Activated T-helper 2 cell treated with anti-CD3 and anti-CD28 coated beads, Interferon-gamma antibody, Interleukin-2, Interleukin-4, amounts not matched to agents 10 μg/mL and 5 μg/mL and 100 μg/mL, durations not matched to agents 14 hours and 24 hours and 36 hours (primary cell): ENCODE measurements at regions not wholly inside any gene's neighbourhood (a gene's known extent, or its start where the extent isn't known, plus 50 kb on each side); places are given as distances from the start of the nearest gene placed in this dataset.
A peak's percentile ranks its signal among the peaks of the same experiment; 100 is the strongest.
"Not testable (repeated sequence)": the region's sequence is repeated elsewhere in the genome, so short reads cannot be mapped to it uniquely, and the experiment has no call there.

Experiments
- DNase-seq: peaks from one replicate; pipeline ENCODE4 v3.0.0; 2021; ENCODE audit warnings: low spot score
- H3K27ac Mint-ChIP-seq: one replicate; pipeline ENCODE4 v1.8.0; 2021; ENCODE audit warnings: mixed read lengths
- H3K27me3 Mint-ChIP-seq: one replicate; pipeline ENCODE4 v1.8.0; 2021; ENCODE audit warnings: low read depth, mixed read lengths
- H3K36me3 Mint-ChIP-seq: one replicate; pipeline ENCODE4 v1.8.0; 2021; ENCODE audit warnings: low read depth, mixed read lengths
- H3K4me1 Mint-ChIP-seq: one replicate; pipeline ENCODE4 v1.8.0; 2021; ENCODE audit warnings: low read depth, mixed read lengths
- H3K4me3 Mint-ChIP-seq: one replicate; pipeline ENCODE4 v1.8.0; 2021; ENCODE audit warnings: low read depth, mild to moderate bottlenecking, moderate library complexity, mixed read lengths
- H3K9me3 Mint-ChIP-seq: one replicate; pipeline ENCODE4 v1.8.0; 2021; ENCODE audit warnings: mixed read lengths
- intact Hi-C: fragments of 100-400 bp; cut with micrococcal nuclease; formaldehyde crosslinking; loops from one replicate; pipeline ENCODE4 v1.15.1; 2023

DNA sequence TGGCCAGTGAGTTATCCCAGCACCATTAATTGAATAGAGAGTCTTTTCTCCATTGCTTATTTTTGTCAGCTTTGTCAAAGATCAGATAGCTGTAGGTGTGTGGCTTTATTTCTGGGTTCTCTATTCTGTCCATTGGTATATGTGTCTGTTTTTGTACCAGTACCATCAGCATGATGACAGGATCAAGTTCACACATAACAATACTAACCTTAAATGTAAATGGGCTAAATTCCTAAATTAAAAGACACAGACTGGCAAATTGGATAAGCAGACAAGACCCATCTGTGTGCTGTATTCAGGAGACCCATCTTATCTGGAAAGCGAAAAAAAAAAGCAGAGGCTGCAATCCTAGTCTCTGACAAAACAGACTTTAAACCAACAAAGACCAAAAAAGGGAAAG, 154.8 kb downstream of the ABHD5 start:
- H3K27ac Mint-ChIP-seq, H3K4me3 Mint-ChIP-seq, H3K36me3 Mint-ChIP-seq, intact Hi-C loops, DNase-seq, H3K4me1 Mint-ChIP-seq, H3K27me3 Mint-ChIP-seq: not testable (repeated sequence)
- peaks cover 12% of the 10 kb centered on the region for H3K9me3 Mint-ChIP-seq

DNA sequence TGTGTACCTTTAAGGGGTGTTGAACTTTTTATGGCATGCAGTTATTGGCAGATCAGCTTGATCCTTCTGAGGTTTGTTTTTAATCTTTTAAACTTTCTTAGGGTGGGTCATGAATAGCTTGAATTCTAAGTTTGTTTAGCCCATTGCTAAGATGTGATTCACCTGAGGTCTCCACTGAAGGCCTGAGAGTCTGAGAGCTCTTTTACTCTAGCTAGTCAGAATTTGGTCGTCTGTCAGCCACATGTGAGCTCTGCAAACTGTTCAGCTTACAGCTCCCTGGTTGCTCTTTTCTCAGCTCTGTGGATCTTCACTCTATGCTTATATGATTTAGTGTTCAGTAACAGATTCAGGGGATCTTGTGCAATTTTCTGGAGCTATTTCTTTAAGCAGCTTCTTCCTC, 161.3 kb downstream of the ABHD5 start:
- Mint-ChIP-seq H3K36me3 (no peaks in the 10 kb centered on the region), H3K4me3 (no peak overlapping the region), H3K27ac (no peak overlapping the region)

DNA sequence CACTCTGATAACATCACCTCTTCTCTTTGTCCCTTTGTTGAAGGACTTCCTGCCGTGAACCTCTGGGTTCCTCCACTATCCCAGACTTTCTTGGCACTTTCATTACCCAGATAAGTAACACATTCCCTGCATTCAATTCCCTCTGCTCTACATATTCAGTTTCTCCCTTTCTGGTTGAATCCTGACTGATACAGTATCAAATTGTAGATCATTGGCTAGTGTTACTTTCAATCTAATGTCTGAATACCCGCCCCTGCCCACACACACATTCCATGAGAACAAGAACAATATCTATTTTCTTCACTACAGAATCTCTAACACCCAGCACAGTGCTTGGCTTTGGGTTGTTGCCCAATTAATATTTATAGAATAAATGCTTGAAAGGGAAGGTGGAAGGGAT, 163.5 kb downstream of the ABHD5 start:
- no peak for DNase-seq
- H3K36me3 Mint-ChIP-seq: no peaks in the 10 kb centered on the region
- H3K27me3 Mint-ChIP-seq: peaks cover 25% of the 10 kb centered on the region
- H3K4me3 Mint-ChIP-seq: no peak overlapping the region
- H3K4me1 Mint-ChIP-seq: no peaks in the 10 kb centered on the region
- no peaks in the 10 kb centered on the region for H3K9me3 Mint-ChIP-seq
- no peak overlapping the region for H3K27ac Mint-ChIP-seq
- intact Hi-C loops: loop anchor here (10.0 kb wide), 1 partner anchor 341 kb away; no protein-coding TSS in a partner anchor

More for the DNA sequence above, 161.3 kb downstream of the ABHD5 start:
- Mint-ChIP-seq H3K27me3 (peaks cover 14% of the 10 kb centered on the region), H3K9me3 (peaks cover 5% of the 10 kb centered on the region), H3K4me1 (no peaks in the 10 kb centered on the region)
- DNase-seq: no peak
- intact Hi-C loops: loop anchor here (10.0 kb wide), 1 partner anchor 343 kb away; no protein-coding TSS in a partner anchor

DNA sequence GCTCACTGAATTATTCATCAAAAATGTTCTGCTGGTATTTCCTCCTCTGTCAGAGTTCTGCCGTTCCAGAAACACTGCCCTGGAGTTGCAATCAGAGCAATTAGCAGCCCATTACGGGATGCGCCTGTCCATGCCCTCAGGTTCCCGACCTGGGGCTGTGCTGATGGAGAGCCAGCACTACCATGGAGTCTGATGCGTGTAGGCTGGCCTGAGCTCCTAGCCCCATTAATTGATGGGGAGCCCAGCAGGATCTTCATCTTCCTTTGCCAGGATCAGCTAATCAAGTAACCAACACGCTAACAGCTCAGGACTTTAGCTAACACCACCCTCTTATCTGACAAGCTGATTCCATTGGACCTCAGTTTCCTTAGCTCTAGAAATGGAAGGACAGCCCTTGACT, 164.2 kb downstream of the ABHD5 start:
- Mint-ChIP-seq H3K36me3 (no peaks in the 10 kb centered on the region), H3K27ac (no peak overlapping the region), H3K4me3 (no peak overlapping the region), H3K9me3 (no peaks in the 10 kb centered on the region), H3K27me3 (peaks cover 26% of the 10 kb centered on the region), H3K4me1 (no peaks in the 10 kb centered on the region)
- intact Hi-C loops: loop anchor here (10.0 kb wide), 1 partner anchor 340 kb away; no protein-coding TSS in a partner anchor
- DNase-seq: no peak

DNA sequence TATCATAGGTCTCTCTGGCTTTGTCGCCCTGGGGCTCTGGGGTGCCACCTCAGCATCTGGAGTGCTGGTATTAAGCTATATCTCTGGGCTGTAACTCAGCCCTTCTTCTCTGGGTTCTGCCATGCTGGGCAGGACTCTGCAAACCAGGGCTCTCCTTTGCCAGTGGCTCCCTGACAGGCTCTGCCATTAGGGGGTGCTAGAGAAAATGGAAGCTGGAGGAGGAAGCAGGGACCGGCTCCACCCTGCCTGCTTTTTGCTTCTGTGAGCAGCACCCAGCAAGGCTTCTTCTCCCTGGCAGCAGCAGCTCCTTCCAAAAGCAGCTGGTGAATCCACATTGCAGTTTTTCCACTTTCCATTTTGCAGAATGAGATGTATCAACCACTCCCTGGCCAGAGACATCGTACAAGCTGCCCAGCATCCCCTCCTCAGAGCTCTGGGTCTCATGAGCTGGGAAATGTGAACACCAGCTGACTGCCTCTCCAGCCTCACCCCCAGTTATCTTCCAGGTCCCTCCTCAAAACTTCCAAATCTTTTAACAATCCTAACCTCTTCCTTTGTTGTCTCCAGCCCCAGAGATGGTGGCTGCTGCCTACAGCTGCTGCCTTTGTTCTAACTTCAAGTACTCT, 165.0 kb downstream of the ABHD5 start:
- Mint-ChIP-seq H3K9me3 (no peaks in the 10 kb centered on the region), H3K27ac (no peak overlapping the region), H3K4me1 (no peaks in the 10 kb centered on the region), H3K27me3 (peaks cover 26% of the 10 kb centered on the region), H3K36me3 (no peaks in the 10 kb centered on the region), H3K4me3 (no peak overlapping the region)
- intact Hi-C loops: loop anchor here (10.0 kb wide), 1 partner anchor 339 kb away; no protein-coding TSS in a partner anchor
- peak; percentile 16 for DNase-seq

DNA sequence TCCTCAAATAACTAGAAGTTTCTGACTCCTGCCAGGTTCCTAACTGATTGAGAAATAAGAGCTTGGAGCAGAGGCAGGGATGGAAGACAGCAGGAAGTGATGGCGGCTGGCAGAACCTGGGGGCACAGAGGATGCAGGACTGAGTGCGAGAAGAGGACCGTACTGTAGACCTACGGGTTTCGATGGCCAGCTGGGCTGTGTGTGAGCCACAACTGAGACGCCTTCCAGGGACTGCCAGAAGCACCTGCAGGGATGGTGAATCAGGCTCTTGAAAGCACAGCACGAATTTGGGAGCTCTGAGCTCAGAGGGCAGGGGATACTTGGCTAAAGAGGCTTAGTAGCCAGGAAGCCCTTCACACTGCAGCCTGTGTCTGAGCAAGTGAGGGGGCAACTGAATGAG, 165.6 kb downstream of the ABHD5 start:
- H3K4me1 Mint-ChIP-seq: no peaks in the 10 kb centered on the region
- no peak overlapping the region for H3K27ac Mint-ChIP-seq
- H3K36me3 Mint-ChIP-seq: no peaks in the 10 kb centered on the region
- DNase-seq: no peak
- no peaks in the 10 kb centered on the region for H3K9me3 Mint-ChIP-seq
- intact Hi-C loops: loop anchor here (10.0 kb wide), 1 partner anchor 338 kb away; no protein-coding TSS in a partner anchor
- peaks cover 24% of the 10 kb centered on the region for H3K27me3 Mint-ChIP-seq
- no peak overlapping the region for H3K4me3 Mint-ChIP-seq

DNA sequence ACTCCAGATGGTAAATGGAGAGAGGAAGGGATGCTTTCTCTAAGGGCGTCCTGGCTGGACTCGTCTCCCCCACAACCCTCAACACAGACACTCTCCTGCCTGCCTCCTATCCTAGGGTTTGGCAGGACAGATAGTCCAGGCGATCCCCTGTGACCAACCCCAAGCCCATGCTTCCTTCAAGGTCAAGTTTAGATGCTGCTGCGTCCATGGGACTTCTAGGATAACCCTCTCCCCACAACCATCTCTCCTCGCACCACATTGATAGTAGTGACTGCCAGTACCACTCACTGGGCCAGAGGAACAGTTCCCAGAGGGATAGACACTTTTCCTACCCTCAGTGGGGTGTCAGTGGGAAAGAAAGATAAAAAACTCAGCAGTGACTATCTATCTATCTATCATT, 166.0 kb downstream of the ABHD5 start:
- peaks cover 23% of the 10 kb centered on the region for H3K27me3 Mint-ChIP-seq
- no peaks in the 10 kb centered on the region for H3K4me1 Mint-ChIP-seq
- intact Hi-C loops: loop anchor here (10.0 kb wide), 1 partner anchor 338 kb away; no protein-coding TSS in a partner anchor
- DNase-seq: no peak
- H3K36me3 Mint-ChIP-seq: no peaks in the 10 kb centered on the region
- no peak overlapping the region for H3K4me3 Mint-ChIP-seq
- H3K9me3 Mint-ChIP-seq: no peaks in the 10 kb centered on the region
- no peak overlapping the region for H3K27ac Mint-ChIP-seq

DNA sequence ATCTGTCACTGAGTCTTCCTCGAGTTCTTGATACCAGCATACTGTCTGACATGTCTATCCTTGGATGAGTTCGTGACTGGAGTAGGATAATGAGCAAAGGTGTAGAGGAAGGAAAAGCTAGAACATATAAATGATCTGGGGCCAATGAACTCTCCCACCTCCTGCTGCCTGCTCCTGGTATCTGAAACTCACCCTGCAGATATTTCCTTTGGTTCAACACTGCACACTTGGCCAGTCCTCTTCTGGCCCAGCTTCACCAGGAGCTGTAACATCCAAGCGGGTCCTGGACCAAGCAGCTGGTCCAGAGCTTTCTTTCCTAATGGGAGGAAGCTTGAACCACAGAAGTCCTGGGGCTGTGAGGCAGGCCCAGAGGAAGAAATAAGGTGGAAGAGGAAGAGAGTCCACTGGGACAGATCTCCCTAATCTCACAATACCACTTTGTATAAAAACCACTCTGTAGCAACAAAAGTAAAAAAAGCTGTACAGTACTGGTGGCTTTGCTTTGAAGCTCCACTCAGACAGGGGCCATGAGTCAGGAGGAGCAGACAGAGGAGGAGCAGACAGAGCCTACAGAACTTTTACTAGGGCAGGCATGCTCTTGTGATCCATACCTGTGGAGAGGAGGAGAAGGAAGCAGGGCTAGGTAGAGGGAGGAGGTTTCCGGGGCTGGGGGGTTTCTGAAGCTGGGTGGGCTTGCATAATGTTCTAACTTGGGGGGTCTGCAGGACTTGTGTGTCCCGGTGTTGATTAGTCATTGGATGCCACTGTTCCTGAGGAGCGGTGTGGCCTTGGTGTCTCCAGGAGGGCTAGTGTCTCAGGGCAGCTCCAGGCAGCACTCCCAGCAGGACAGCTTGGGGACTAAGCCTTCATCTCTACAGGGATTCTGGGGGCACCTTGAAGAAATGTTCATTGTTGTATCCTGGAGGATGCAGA, 166.9 kb downstream of the ABHD5 start:
- H3K36me3 Mint-ChIP-seq: no peaks in the 10 kb centered on the region
- intact Hi-C loops: loop anchor here (10.0 kb wide), 1 partner anchor 337 kb away; no protein-coding TSS in a partner anchor
- no peak overlapping the region for H3K4me3 Mint-ChIP-seq
- H3K27ac Mint-ChIP-seq: no peak overlapping the region
- no peak for DNase-seq
- H3K9me3 Mint-ChIP-seq: no peaks in the 10 kb centered on the region
- H3K4me1 Mint-ChIP-seq: no peaks in the 10 kb centered on the region
- H3K27me3 Mint-ChIP-seq: peaks cover 22% of the 10 kb centered on the region

DNA sequence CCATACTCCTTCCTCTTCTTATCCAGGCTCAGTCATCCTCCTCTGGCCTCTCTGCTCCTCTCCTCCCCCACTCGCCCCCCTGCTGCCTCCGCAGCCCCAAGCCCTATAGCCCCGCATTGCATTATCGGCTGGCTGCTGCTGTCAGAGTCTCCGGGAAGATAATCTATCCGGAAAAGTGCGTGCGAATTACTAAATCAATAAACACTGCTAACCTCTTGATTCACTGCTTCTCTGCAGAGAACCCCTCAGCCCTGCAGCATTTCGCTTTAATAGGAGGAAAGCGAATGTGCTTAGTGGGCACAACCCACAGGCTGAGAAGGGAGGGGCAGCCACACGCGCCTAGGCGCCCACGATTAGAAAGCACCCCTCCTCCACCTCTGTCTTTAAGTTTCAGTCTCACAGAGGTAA, 167.6 kb downstream of the ABHD5 start:
- DNase-seq: no peak
- Mint-ChIP-seq H3K27me3 (peaks cover 22% of the 10 kb centered on the region), H3K4me1 (no peaks in the 10 kb centered on the region), H3K4me3 (no peak overlapping the region), H3K36me3 (no peaks in the 10 kb centered on the region), H3K27ac (no peak overlapping the region), H3K9me3 (no peaks in the 10 kb centered on the region)
- intact Hi-C loops: loop anchor here (10.0 kb wide), 1 partner anchor 337 kb away; no protein-coding TSS in a partner anchor

DNA sequence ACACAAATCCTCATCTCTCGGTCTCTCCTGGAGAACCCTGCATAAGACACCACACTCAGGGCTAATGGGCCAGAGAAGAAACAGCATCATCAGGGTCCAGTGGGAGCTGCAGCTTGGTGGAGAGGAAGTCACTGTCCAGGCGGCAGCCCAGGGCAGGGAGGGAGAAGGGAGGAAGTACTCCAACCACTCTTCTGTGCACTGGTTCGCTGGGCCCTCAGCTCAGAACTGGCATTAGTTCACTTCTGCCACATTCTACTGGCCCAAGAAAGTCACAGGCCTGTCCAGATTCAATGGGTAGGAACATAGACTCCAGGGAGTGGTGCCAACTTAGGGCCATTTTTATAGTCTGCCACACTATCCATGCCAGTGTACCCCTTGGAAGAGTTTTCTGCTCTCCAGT, 169.0 kb downstream of the ABHD5 start:
- intact Hi-C loops: loop anchor here (10.0 kb wide), 1 partner anchor 335 kb away; no protein-coding TSS in a partner anchor
- Mint-ChIP-seq H3K4me3 (no peak overlapping the region), H3K36me3 (no peaks in the 10 kb centered on the region), H3K9me3 (no peaks in the 10 kb centered on the region), H3K27ac (no peak overlapping the region), H3K4me1 (no peaks in the 10 kb centered on the region), H3K27me3 (peaks cover 14% of the 10 kb centered on the region)
- no peak for DNase-seq

DNA sequence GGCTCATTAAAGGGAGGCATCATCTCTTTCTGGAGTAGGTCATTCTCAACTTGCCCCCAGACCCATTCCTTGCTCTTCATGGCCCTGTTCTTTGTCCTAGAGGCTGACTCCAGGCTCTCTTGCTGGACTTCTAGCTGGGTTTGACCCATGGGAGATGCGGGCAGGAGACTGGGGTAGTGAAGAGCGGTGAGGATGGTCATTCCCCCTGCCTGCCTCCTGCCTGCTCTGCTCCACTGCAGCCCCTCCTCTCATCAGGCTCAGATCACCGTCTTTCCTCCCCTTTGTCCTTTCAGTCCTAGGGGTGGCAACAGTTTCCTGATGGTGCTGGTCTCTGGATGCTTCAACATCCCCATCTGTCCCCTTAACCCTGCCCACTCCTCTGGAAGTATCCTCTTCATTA, 170.9 kb downstream of the ABHD5 start:
- H3K9me3 Mint-ChIP-seq: no peaks in the 10 kb centered on the region
- peaks cover 12% of the 10 kb centered on the region for H3K27me3 Mint-ChIP-seq
- no peak for DNase-seq
- no peak overlapping the region for H3K4me3 Mint-ChIP-seq
- H3K36me3 Mint-ChIP-seq: no peaks in the 10 kb centered on the region
- H3K27ac Mint-ChIP-seq: no peak overlapping the region
- no peaks in the 10 kb centered on the region for H3K4me1 Mint-ChIP-seq
- intact Hi-C loops: no loop called here

DNA sequence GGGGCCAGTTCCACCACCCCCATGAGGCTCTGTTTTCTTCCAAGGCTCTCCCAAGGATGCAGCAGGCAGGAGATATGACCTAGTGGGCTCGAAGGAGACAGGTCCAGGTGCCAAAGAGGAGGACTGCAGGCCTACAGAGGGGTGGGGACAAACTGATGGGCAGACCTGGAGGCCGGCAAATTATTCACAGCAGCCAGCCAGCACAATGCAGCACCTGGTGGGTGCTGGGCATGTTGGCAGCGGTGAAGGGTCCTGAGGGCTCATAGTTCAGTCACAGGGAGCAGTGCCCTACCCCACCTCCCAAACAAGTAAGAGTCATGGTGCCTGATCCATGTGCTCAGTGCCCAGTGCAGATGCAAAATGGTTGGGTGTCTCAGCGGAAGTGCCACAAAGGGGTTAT, 171.7 kb downstream of the ABHD5 start:
- no peaks in the 10 kb centered on the region for H3K36me3 Mint-ChIP-seq
- no peaks in the 10 kb centered on the region for H3K4me1 Mint-ChIP-seq
- DNase-seq: no peak
- no peak overlapping the region for H3K27ac Mint-ChIP-seq
- H3K27me3 Mint-ChIP-seq: peaks cover 10% of the 10 kb centered on the region
- H3K4me3 Mint-ChIP-seq: no peak overlapping the region
- no peaks in the 10 kb centered on the region for H3K9me3 Mint-ChIP-seq
- intact Hi-C loops: no loop called here
